Caco-2 (cell line): ENCODE measurements at regions not wholly inside any gene's neighbourhood (a gene's known extent, or its start where the extent isn't known, plus 50 kb on each side); places are given as distances from the start of the nearest gene placed in this dataset.
A peak's percentile ranks its signal among the peaks of the same experiment; 100 is the strongest.

Source experiments
- BruUV-seq: library from RNA; stranded (reverse); fragments of 400-500 nt; replicated peaks from 2 replicates; lab custom pipeline; 2021; lab: Mats Ljungman, UMichigan
- CTCF ChIA-PET: fragments of 300-600 bp; sonication (Branson Sonifier 250); formaldehyde crosslinking; loops from one replicate; lab custom pipeline; 2022; ENCODE audit warnings: antibody characterized with exemption; lab: Charles Lee
- POLR2A ChIA-PET: fragments of 300-600 bp; sonication (Branson Sonifier 250); formaldehyde crosslinking; loops from one replicate; lab custom pipeline; 2022; ENCODE audit warnings: antibody characterized with exemption; lab: Charles Lee
- DNase-seq, 2 experiments: peaks; one replicate each; pipeline versions ENCODE4 v3.0.0 to v3.0.0-alpha.2; 2020 to 2022
- H3K27me3 ChIP-seq: replicated peaks from 2 replicates; pipeline ENCODE4 v1.6.0; 2011; ENCODE audit warnings: low read length; ENCODE audit not compliant: control insufficient read depth, insufficient read depth
- H3K36me3 ChIP-seq: 2 replicates; pipeline ENCODE4 v1.5.1; 2011; ENCODE audit warnings: low read length; ENCODE audit not compliant: control insufficient read depth, insufficient read depth
- H3K4me1 ChIP-seq: fragments of 250-450 bp; sonication (Bioruptor Pico); 2 replicates; pipeline ENCODE4 v1.5.1; 2020; ENCODE audit warnings: mild to moderate bottlenecking
- H3K4me3 ChIP-seq: 2 replicates; pipeline ENCODE4 v1.5.1; 2011; ENCODE audit warnings: low read depth, mild to moderate bottlenecking, control low read depth, low read length
- H3K9me3 ChIP-seq: fragments of 250-450 bp; sonication (Bioruptor Pico); 2 replicates; pipeline ENCODE4 v1.5.1; 2020; ENCODE audit warnings: mild to moderate bottlenecking, moderate library complexity
- H3K27ac Mint-ChIP-seq: one replicate; pipeline ENCODE4 v1.8.0; 2022; ENCODE audit warnings: mixed read lengths; ENCODE audit not compliant: unreplicated experiment
- H3K27me3 Mint-ChIP-seq: one replicate; pipeline ENCODE4 v1.8.0; 2022; ENCODE audit warnings: mixed read lengths; ENCODE audit not compliant: insufficient read depth, unreplicated experiment
- H3K36me3 Mint-ChIP-seq: one replicate; pipeline ENCODE4 v1.8.0; 2022; ENCODE audit warnings: mild to moderate bottlenecking, mixed read lengths; ENCODE audit not compliant: insufficient read depth, unreplicated experiment
- H3K4me1 Mint-ChIP-seq: one replicate; pipeline ENCODE4 v1.8.0; 2022; ENCODE audit warnings: low read depth, mixed read lengths; ENCODE audit not compliant: unreplicated experiment
- H3K4me3 Mint-ChIP-seq: one replicate; pipeline ENCODE4 v1.8.0; 2022; ENCODE audit warnings: mild to moderate bottlenecking, moderate library complexity, mixed read lengths; ENCODE audit not compliant: unreplicated experiment
- H3K9me3 Mint-ChIP-seq: one replicate; pipeline ENCODE4 v1.8.0; 2022; ENCODE audit warnings: mixed read lengths; ENCODE audit not compliant: unreplicated experiment
- intact Hi-C: fragments of 100-400 bp; cut with micrococcal nuclease; formaldehyde crosslinking; loops from one replicate; pipeline ENCODE4 v1.10.0; 2022; ENCODE audit not compliant: unreplicated experiment
- TF ChIP-seq, protein P1 (sequence below), 2 experiments: fragments of 200-600 bp in 1 of 2; IDR thresholded peaks; 1 replicate in 1 of 2; 2 replicates in 1 of 2; pipeline versions ENCODE4 v1.5.1 to v1.8.0; 2011 to 2022; ENCODE audit warnings: antibody characterized with exemption in 1 of 2, control low read depth in 1 of 2, inconsistent platforms in 1 of 2, low read depth in 1 of 2, low read length in 1 of 2, mild to moderate bottlenecking in 1 of 2, moderate library complexity in 1 of 2; ENCODE audit not compliant: insufficient read depth in 1 of 2, severe bottlenecking in 1 of 2, unreplicated experiment in 1 of 2

DNA sequence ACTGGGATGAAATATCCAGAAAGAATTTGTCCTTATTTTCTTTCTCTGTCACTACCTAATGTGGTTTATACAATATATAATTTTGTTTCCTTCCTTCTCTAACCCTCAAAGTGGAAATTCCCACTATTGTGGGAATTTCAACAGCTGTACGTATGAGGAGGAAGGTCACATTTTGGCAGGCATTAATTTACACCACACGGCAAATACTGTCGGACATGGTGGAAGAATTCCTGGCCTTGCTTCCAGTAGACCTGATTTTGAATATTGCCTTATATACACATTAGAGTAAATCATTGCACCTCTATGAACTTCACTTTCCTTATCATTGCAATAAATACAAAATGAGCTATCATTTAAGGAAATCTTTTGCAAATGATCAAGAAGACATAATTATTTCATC, 358.1 kb upstream of the ETAA1 start:
- intact Hi-C loops = no loop called here
- Mint-ChIP-seq H3K4me1 (peaks cover 27% of the 10 kb centered on the region), H3K9me3 (no peaks in the 10 kb centered on the region), H3K27me3 (no peaks in the 10 kb centered on the region), H3K27ac (no peak overlapping the region), H3K4me3 (no peak overlapping the region), H3K36me3 (no peaks in the 10 kb centered on the region)
- no peaks in the 10 kb centered on the region for H3K27me3 ChIP-seq
- DNase-seq = no peak
- no TSS peak for BruUV-seq
- no peaks in the 10 kb centered on the region for H3K9me3 ChIP-seq
- peaks cover 30% of the 10 kb centered on the region for H3K4me1 ChIP-seq
- H3K4me3 ChIP-seq = no peak overlapping the region
- no peaks in the 10 kb centered on the region for H3K36me3 ChIP-seq
- TF ChIP-seq, protein P1, sequence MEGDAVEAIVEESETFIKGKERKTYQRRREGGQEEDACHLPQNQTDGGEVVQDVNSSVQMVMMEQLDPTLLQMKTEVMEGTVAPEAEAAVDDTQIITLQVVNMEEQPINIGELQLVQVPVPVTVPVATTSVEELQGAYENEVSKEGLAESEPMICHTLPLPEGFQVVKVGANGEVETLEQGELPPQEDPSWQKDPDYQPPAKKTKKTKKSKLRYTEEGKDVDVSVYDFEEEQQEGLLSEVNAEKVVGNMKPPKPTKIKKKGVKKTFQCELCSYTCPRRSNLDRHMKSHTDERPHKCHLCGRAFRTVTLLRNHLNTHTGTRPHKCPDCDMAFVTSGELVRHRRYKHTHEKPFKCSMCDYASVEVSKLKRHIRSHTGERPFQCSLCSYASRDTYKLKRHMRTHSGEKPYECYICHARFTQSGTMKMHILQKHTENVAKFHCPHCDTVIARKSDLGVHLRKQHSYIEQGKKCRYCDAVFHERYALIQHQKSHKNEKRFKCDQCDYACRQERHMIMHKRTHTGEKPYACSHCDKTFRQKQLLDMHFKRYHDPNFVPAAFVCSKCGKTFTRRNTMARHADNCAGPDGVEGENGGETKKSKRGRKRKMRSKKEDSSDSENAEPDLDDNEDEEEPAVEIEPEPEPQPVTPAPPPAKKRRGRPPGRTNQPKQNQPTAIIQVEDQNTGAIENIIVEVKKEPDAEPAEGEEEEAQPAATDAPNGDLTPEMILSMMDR (IDR thresholded peaks at IDR 0.05; ENCODE audit: insufficient read depth in 1 of 2, low read depth in 1 of 2, low read length in 1 of 2, severe bottlenecking in 1 of 2, unreplicated experiment in 1 of 2) = no peak
- ChIA-PET POLR2A (no interaction called here), CTCF (no interaction called here)

DNA sequence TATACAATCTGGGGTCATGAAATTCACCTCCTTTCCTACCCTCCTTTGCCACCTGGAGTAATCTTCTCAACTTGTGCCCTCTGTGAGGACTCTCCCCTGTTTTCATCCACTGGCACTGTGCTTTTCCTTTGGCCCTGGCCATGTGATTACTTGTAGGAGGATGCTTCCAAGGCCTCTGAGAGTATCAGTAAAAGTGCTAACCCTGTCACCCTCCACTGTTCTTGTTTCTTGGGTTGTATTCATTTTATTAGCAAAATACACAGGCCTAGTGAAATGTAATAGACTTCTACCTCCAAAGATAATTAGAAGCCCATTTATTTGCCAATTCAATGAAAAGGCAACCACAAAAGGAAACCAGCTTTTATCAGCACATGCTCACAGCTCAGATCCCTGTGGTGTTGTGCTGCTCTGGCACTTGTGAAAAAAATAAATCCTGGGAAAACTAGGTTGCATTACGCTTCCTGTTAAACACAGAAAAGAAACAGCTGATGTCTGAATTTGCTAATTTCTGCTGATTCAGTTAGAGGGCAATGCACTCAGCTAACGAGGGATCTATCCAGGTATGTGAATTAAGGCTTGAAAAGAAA, 357.5 kb upstream of the ETAA1 start:
- intact Hi-C loops = loop anchor here (1.0 kb wide), 1 partner anchor 44 kb away; no protein-coding TSS in a partner anchor
- Histone ChIP-seq H3K27me3 (no peaks in the 10 kb centered on the region), H3K36me3 (no peaks in the 10 kb centered on the region), H3K4me3 (no peak overlapping the region), H3K9me3 (no peaks in the 10 kb centered on the region), H3K4me1 (peaks cover 30% of the 10 kb centered on the region)
- H3K4me3 Mint-ChIP-seq = no peak overlapping the region
- peak overlapping the region; percentile 5 for H3K27ac Mint-ChIP-seq
- TF ChIP-seq, protein P1 (IDR thresholded peaks at IDR 0.05; ENCODE audit: insufficient read depth in 1 of 2, low read depth in 1 of 2, low read length in 1 of 2, severe bottlenecking in 1 of 2, unreplicated experiment in 1 of 2) = no peak
- peaks cover 27% of the 10 kb centered on the region for H3K4me1 Mint-ChIP-seq
- POLR2A ChIA-PET = no interaction called here
- BruUV-seq = no TSS peak
- H3K9me3 Mint-ChIP-seq = no peaks in the 10 kb centered on the region
- H3K27me3 Mint-ChIP-seq = no peaks in the 10 kb centered on the region
- no peak for DNase-seq
- CTCF ChIA-PET = no interaction called here
- H3K36me3 Mint-ChIP-seq = no peaks in the 10 kb centered on the region

DNA sequence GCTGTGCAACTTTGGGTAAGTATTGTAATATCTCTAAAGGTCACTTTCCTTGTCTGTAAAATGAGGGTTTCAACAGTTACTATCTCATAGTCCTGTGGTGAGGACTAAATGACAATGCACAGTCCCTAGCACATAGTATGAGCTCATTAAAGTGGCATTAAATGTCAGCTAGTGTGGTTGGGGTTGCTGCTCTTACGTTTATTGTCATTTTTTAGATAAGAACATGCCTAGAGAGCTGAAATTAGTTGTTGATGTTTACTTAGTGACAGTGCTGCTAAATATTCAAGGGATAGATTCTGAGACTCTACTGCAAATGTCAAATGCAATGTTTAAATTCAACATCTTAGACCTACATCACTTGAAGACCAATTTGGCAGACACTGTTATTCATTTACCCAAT, 356.1 kb upstream of the ETAA1 start:
- Histone ChIP-seq H3K4me1 (peaks cover 30% of the 10 kb centered on the region), H3K4me3 (no peak overlapping the region), H3K9me3 (no peaks in the 10 kb centered on the region), H3K27me3 (no peaks in the 10 kb centered on the region), H3K36me3 (no peaks in the 10 kb centered on the region)
- H3K4me1 Mint-ChIP-seq = peaks cover 29% of the 10 kb centered on the region
- TF ChIP-seq, protein P1 (IDR thresholded peaks at IDR 0.05; ENCODE audit: insufficient read depth in 1 of 2, low read depth in 1 of 2, low read length in 1 of 2, severe bottlenecking in 1 of 2, unreplicated experiment in 1 of 2) = no peak
- CTCF ChIA-PET = no interaction called here
- no peaks in the 10 kb centered on the region for H3K36me3 Mint-ChIP-seq
- POLR2A ChIA-PET = no interaction called here
- BruUV-seq = no TSS peak
- no peak overlapping the region for H3K4me3 Mint-ChIP-seq
- intact Hi-C loops = no loop called here
- H3K27me3 Mint-ChIP-seq = no peaks in the 10 kb centered on the region
- H3K9me3 Mint-ChIP-seq = no peaks in the 10 kb centered on the region
- no peak for DNase-seq
- H3K27ac Mint-ChIP-seq = peak overlapping the region; percentile 5
